Endothelial cell of hepatic sinusoid (primary cell): ENCODE measurements at regions not wholly inside any gene's neighbourhood (a gene's known extent, or its start where the extent isn't known, plus 50 kb on each side); places are given as distances from the start of the nearest gene placed in this dataset.

ENCODE experiments used
- in situ Hi-C: cut with HindIII; loops from 2 replicates; pipeline ENCODE4 v1.10.0; 2017; ENCODE audit warnings: low sequenced_read_pairs

GRCh38 chr5:8234179-8234770, 365.3 kb downstream of the MTRR start:
- in situ Hi-C loops: no loop called here

GRCh38 chr5:8238080-8238479, 369.1 kb downstream of the MTRR start:
- in situ Hi-C loops: no loop called here

DNA sequence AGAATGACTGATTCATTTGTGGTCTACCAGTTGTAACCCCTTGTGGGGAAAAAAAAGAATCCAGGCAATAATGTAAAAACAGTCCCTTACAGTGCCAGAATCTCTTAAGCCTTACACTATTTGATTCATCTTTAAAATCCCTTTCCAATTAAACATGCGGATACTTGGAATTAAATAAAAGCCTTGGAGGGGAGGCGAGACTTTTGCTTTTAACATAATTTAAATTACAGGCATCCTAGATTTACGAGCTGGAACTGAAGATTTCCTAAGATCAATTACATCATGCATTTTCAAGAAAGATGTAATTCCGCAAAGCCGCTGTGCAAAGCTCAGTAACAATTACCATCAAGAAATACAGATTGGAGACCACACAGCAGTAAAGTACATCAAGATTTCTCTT, 370.2 kb downstream of the MTRR start:
- in situ Hi-C loops: no loop called here

DNA sequence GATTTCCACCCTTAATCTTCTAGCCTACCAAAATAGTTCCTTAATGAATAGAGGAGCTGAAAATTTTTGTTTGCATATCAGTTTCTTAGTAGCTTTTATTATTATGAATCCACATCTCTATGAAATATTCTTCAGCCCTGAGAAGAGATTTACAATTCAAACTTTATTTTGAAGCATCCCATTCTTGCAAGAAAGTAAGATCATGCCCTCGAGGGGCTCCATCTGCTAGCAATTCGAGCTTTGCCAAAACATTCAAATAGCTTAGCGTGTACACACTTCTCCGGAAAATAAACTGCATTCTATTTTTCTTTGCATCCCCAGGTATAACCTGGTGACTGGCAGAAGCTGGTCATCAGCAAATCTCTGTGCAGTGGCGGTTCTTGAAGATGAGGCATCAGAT, 370.7 kb downstream of the MTRR start:
- in situ Hi-C loops: no loop called here

DNA sequence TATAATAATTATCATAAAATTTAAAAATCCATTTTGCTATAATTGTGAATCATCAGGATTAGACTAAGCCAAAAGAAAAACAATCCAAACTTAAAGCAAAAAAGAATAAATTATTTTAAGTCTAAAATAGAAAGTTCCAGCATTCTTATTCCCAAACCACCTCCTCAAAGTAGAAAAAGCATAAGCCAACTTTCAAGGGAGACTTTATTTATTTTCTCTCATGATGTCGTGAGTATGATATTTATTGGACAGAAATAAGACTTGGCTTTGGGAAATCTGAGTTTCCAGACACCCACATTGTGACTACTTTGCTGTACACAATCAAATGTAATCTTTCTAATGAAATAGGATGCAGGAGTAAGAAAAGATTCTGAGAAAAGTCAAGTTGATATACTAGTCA, 372.1 kb downstream of the MTRR start:
- in situ Hi-C loops: no loop called here

DNA sequence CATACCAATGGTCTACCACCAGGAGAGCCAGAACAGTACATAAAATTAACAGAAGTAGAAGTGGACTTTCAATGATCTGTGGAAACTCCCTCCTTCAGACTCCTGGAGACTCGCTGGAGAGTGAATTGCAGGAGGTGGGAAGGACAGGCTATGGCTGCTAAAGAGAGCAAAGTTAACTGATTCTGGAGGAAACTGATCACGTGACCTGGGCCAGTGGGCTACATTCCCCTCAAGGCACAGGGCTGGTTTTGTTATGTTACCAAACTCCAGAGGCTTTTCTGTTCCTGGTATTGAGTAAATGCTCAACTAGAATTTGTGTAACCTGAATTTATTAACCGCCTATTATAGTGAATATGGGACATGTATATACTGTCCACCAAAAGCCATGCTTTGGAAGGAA, 372.6 kb downstream of the MTRR start:
- in situ Hi-C loops: no loop called here

DNA sequence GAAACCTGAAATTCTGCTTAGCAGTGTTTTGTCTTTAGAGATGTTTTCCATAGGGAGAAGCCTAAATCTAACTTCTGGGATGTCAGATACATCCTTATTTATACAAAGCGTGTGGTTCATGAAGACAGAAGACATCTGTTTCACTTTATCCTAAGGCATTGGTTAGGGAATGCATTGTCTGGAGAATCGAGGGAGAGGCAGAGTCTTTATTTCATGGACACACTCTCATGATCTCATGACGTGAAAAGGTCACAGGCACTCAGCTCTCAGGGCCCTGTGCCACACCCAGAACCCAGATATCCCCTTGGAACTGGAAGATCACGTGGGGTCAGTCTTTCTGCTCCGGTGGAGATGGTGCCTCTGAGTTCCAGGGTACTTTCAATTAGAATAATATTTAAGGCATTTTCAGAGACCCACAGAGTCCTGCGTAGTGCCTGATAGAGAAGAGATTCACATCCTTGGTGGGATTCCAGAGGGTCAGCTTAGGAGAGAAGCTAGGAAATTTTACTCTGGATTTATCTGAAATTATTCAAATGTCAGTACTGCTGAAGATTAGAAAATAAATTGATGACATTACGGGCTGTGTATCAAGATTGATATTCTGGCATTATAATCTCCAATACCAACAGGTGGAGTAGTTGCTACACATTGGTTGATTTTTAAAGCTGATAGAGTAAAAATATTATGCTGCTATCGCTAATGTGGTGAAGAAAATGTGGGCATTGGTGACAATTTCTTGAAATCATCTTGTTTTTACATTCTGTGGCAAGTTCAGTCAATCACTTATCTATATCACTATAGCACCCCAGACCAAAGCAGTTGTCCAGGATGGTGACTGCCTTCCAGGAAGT, 378.3 kb downstream of the MTRR start:
- in situ Hi-C loops: no loop called here

GRCh38 chr5:8253376-8253775, 384.4 kb downstream of the MTRR start:
- in situ Hi-C loops: no loop called here

DNA sequence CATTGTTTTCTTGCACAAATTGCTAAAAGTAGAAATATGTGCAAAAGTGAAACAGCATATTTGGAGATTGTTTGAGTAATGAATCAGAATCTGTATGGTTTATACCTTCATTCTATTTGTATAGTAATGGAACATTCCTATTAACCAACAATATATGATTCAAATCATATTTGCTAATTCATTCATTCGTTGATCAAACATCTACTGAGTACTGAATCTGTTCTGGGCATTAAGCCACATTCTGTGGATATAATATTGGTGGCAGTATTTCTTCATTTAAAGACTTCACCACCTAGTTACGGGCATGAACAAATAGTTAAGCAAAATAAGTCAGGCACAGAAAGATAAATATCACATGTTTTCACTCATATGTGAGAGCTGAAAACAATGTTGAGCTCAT, 385.7 kb downstream of the MTRR start:
- in situ Hi-C loops: no loop called here

DNA sequence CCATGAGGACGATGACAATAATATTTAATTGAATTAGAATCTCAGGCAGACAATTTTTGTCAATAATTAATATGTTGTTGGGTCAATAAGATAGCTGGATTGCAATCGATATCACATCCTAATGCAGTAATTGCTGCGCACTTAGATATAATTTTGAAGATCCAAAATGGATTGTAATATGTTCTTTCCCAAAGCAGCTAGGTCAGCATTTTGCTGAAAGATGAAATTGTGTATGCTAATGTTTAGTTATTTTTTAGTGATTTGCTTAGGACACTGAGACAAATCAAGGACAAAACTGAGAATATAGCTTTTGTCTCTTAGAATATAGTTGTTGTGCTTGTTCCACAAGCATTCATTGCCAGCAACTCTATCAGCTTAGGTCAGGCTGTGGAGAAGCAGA, 389.9 kb downstream of the MTRR start:
- in situ Hi-C loops: no loop called here

GRCh38 chr5:8270246-8270645, 401.3 kb downstream of the MTRR start:
- in situ Hi-C loops: no loop called here

DNA sequence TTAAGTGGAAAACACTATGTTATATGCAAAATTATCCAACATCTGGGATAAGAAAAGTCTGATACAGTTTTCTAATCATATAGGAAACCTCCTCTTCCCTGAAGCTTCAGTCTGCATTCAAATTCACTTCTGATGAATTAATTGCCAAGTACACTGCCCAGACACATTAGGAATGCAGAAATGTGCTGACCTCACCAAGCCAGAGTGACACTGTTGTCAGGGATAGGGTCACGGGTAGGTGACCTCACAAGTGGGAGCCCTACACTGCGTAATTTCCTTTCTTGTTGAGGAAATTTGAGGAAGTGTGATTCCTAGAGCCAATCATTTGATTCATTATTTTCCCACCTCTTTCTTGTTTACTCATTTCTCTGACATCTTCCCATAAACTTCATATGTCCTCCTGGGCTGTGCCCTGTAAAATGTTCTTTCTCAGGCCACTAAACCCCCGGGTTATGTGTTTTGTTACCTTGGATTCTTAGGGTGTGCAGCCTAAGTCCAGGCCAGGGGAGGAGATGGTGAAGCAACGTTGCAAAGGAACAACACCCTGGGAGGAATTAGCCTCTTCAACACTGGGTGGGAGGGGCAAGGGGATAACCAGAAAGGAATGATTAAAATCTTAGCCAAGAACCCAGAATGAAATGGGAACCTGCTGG, 411.9 kb downstream of the MTRR start:
- in situ Hi-C loops: no loop called here

GRCh38 chr5:8288334-8288733, 419.4 kb downstream of the MTRR start:
- in situ Hi-C loops: no loop called here

GRCh38 chr5:8288897-8289516, 420.1 kb downstream of the MTRR start:
- in situ Hi-C loops: no loop called here

- in situ Hi-C loops: no loop called here
Measured at GRCh38 chr5:8289779-8290178, 420.8 kb downstream of the MTRR start.

DNA sequence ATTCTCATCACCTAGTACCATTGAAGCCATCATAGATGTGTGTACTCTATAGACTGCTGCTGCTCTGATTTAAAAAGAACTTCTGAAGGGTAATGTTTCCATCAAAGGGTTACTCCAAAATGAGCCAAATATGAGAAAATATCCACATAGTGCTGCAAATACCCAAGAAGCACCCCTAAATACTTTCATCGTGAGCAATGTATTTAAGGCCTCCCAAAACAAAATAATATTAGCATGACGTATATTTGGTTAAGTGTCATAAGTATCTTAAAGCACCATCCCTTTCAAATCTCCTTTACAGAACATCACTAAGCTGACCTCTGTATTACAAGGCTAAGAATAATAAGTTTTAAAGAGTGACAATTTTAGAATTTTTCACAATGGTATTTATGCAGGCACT, 421.8 kb downstream of the MTRR start:
- in situ Hi-C loops: no loop called here

DNA sequence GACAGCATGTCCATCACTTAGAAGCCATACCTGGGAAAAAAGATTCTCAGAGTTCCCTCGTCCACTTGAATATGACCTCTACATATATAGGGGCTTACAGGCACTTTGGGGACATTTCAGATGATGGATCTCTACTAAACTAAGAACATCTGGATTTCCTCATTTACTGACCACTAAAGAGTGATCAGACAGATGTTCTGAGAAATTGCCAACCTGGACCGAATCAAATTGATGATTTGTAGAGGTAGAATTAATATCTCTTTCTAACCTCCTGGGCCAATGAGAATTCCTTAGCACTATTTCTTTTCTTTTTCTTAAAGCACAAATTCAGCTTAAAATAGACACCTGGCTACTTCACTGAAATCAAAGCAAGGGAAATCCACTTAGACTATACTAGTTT, 422.7 kb downstream of the MTRR start:
- in situ Hi-C loops: no loop called here

DNA sequence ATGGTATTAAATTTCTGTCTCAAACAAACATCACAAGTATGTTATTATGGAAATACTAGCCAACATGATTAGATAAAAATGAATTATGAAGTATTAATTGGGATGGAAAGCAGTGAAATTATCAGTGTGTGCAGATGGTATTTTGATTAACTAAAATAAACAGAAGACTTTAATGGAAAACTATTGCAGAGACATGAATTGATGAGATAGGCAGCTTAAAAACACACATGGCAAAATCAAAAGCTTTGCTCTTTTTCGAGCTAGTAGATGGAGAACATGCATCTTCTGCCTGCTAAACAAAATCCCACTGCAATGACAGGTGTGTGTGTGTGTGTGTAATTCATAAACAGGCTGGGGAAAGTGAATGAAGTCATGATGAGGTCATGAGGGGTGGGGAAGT, 426.2 kb downstream of the MTRR start:
- in situ Hi-C loops: no loop called here

GRCh38 chr5:8299716-8300115, 430.8 kb downstream of the MTRR start:
- in situ Hi-C loops: no loop called here

GRCh38 chr5:8304341-8304740, 435.4 kb downstream of the MTRR start:
- in situ Hi-C loops: no loop called here

DNA sequence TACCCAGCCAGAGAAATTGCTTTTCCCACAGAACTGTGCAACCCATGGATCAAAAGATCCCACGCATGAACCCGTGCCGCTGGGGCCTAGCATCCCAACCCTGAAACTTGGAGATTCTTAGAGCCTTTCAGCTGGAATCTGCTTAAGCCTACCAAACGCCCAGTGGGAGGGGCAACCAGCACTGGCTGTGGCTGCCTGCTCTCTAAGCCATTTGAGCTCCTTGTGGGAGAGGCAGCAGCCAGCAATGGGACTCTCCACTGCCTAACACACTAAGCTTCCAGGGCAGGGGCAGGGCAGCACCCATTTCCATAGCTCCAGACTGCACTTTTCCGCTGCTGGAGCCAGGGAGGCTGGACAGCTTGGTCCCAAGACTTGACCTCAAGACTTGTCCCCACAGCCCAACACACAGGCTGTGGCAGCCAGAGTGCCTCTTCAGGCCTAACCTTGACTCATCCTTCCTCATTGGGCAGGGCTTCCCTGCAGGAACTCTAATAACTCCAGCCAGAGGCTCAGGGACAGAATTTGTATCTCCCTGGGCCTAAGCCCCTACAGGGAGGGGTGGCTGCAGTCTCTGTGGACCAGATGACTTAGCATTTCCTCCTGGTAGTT, 437.4 kb downstream of the MTRR start:
- in situ Hi-C loops: no loop called here
